GM12873 (cell line): ENCODE measurements at regions not wholly inside any gene's neighbourhood (a gene's known extent, or its start where the extent isn't known, plus 50 kb on each side); places are given as distances from the start of the nearest gene placed in this dataset.

Source experiments
- CTCF ChIP-seq: IDR thresholded peaks from 2 replicates; pipeline ENCODE4 v1.5.1; 2012; ENCODE audit warnings: low read depth, mild to moderate bottlenecking, moderate library complexity, low read length, control low read depth; ENCODE audit not compliant: insufficient read depth; ENCODE audit errors: missing control alignments

- no peak for TF ChIP-seq CTCF
These were observed 81.4 kb upstream of the GCFC2 start for GRCh38 chr2:75792146-75792545.

GRCh38 chr2:75790814-75791467 is 80.2 kb upstream of the GCFC2 start:
- TF ChIP-seq CTCF, result no peak

GRCh38 chr2:75790121-75790813 is 79.6 kb upstream of the GCFC2 start:
- TF ChIP-seq CTCF, result no peak

- TF ChIP-seq CTCF, result no peak
These were observed 78.2 kb upstream of the GCFC2 start for GRCh38 chr2:75788902-75789301.

- no peak for TF ChIP-seq CTCF
These were observed 77.4 kb upstream of the GCFC2 start for GRCh38 chr2:75788154-75788553.

- peak; percentile 37 for TF ChIP-seq CTCF
These were observed 76.9 kb upstream of the GCFC2 start for GRCh38 chr2:75787532-75788132.

GRCh38 chr2:75775311-75775823 is 64.7 kb upstream of the GCFC2 start:
- TF ChIP-seq CTCF, result no peak
